Neural progenitor cell (in vitro differentiated cells): ENCODE measurements at regions not wholly inside any gene's neighbourhood (a gene's known extent, or its start where the extent isn't known, plus 50 kb on each side); places are given as distances from the start of the nearest gene placed in this dataset.

Source experiments
- DNase-seq: peaks from one replicate; pipeline ENCODE4 v3.0.0-alpha.2; 2016; ENCODE audit warnings: low spot score
- H2AFZ ChIP-seq: fragments of 200-600 bp; sonication (generic); replicated peaks from 2 replicates; pipeline ENCODE4 v1.6.1; 2016; ENCODE audit warnings: antibody characterized with exemption
- H3F3A ChIP-seq: fragments of 200-600 bp; sonication (generic); 2 replicates; pipeline ENCODE4 v1.6.1; 2016; ENCODE audit warnings: antibody characterized with exemption, low read depth
- H3K27ac ChIP-seq: fragments of 200-600 bp; sonication (generic); 2 replicates; pipeline ENCODE4 v1.5.1; 2016; ENCODE audit warnings: mild to moderate bottlenecking
- H3K27me3 ChIP-seq: fragments of 200-600 bp; sonication (generic); 2 replicates; pipeline ENCODE4 v1.6.1; 2016; ENCODE audit warnings: mild to moderate bottlenecking, moderate library complexity
- H3K36me3 ChIP-seq: fragments of 200-600 bp; sonication (generic); 2 replicates; pipeline ENCODE4 v1.5.1; 2016
- H3K4me1 ChIP-seq: fragments of 200-600 bp; sonication (generic); 2 replicates; pipeline ENCODE4 v1.6.1; 2016; ENCODE audit warnings: mixed run types
- H3K4me2 ChIP-seq: fragments of 200-600 bp; sonication (generic); 2 replicates; pipeline ENCODE4 v1.6.1; 2016
- H3K4me3 ChIP-seq: fragments of 200-600 bp; sonication (generic); 2 replicates; pipeline ENCODE4 v1.5.1; 2016
- H3K79me2 ChIP-seq: fragments of 200-600 bp; sonication (generic); 2 replicates; pipeline ENCODE4 v1.6.1; 2016; ENCODE audit warnings: low read depth
- H3K9ac ChIP-seq: fragments of 200-600 bp; sonication (generic); 2 replicates; pipeline ENCODE4 v1.6.1; 2016
- H3K9me3 ChIP-seq: fragments of 200-600 bp; sonication (generic); 2 replicates; pipeline ENCODE4 v1.5.1; 2016; ENCODE audit warnings: low read depth
- H4K20me1 ChIP-seq: fragments of 200-600 bp; sonication (generic); 2 replicates; pipeline ENCODE4 v1.6.1; 2016; ENCODE audit warnings: low read depth
- H3K27ac Mint-ChIP-seq: 3 replicates; pipeline ENCODE4 v1.8.0; 2021; ENCODE audit warnings: mixed read lengths
- H3K27me3 Mint-ChIP-seq: 2 replicates; pipeline ENCODE4 v1.8.0; 2022; ENCODE audit warnings: low read depth, mild to moderate bottlenecking, inconsistent platforms, moderate library complexity, mixed read lengths; ENCODE audit not compliant: insufficient read depth
- H3K36me3 Mint-ChIP-seq: 3 replicates; pipeline ENCODE4 v1.8.0; 2021; ENCODE audit warnings: mixed read lengths
- H3K4me1 Mint-ChIP-seq: 3 replicates; pipeline ENCODE4 v1.8.0; 2021; ENCODE audit warnings: mixed read lengths
- H3K4me3 Mint-ChIP-seq: 3 replicates; pipeline ENCODE4 v1.8.0; 2021; ENCODE audit warnings: mild to moderate bottlenecking, moderate library complexity, mixed read lengths
- H3K9me3 Mint-ChIP-seq: 3 replicates; pipeline ENCODE4 v1.8.0; 2020; ENCODE audit warnings: mixed read lengths
- CTCF ChIP-seq: fragments of 200-600 bp; sonication (generic); IDR thresholded peaks from 2 replicates; pipeline ENCODE4 v1.5.1; 2017; ENCODE audit warnings: antibody characterized with exemption, mild to moderate bottlenecking
- EZH2 ChIP-seq: fragments of 200-600 bp; sonication (generic); IDR thresholded peaks from 2 replicates; pipeline ENCODE4 v1.6.1; 2017; ENCODE audit warnings: antibody characterized with exemption, mild to moderate bottlenecking, moderate library complexity
- EZH2phosphoT487 ChIP-seq: fragments of 200-600 bp; sonication (generic); IDR thresholded peaks from 2 replicates; pipeline ENCODE4 v1.6.1; 2017; ENCODE audit warnings: antibody characterized with exemption

- H3K9ac ChIP-seq = no peak overlapping the region
- no peaks in the 10 kb centered on the region for H3K36me3 ChIP-seq
- H2AFZ ChIP-seq = no peak overlapping the region
- H3K27ac ChIP-seq = no peak overlapping the region
- no peak overlapping the region for H3K4me3 Mint-ChIP-seq
- peaks cover 10% of the 10 kb centered on the region for H3K27me3 Mint-ChIP-seq
- no peaks in the 10 kb centered on the region for H3K27me3 ChIP-seq
- H4K20me1 ChIP-seq = no peaks in the 10 kb centered on the region
- H3K4me1 ChIP-seq = peaks cover 23% of the 10 kb centered on the region
- TF ChIP-seq EZH2 = no peak
- no peak for TF ChIP-seq CTCF
- no peak for TF ChIP-seq EZH2phosphoT487
- no peaks in the 10 kb centered on the region for H3K36me3 Mint-ChIP-seq
- no peak overlapping the region for H3K4me3 ChIP-seq
- H3F3A ChIP-seq = peaks cover 19% of the 10 kb centered on the region
- peaks cover 26% of the 10 kb centered on the region for H3K4me1 Mint-ChIP-seq
- H3K9me3 Mint-ChIP-seq = peaks cover 9% of the 10 kb centered on the region
- no peaks in the 10 kb centered on the region for H3K79me2 ChIP-seq
- no peaks in the 10 kb centered on the region for H3K9me3 ChIP-seq
- no peak for DNase-seq
- no peak overlapping the region for H3K27ac Mint-ChIP-seq
- no peak overlapping the region for H3K4me2 ChIP-seq
Observed at GRCh38 chr2:38223256-38223655, 147.3 kb upstream of the CYP1B1 start.

GRCh38 chr2:38220164-38220563, 144.2 kb upstream of the CYP1B1 start:
- TF ChIP-seq EZH2phosphoT487 = no peak
- TF ChIP-seq CTCF = no peak
- no peak for TF ChIP-seq EZH2
- H3K79me2 ChIP-seq = no peaks in the 10 kb centered on the region

GRCh38 chr2:38218995-38219394, 143.0 kb upstream of the CYP1B1 start:
- H2AFZ ChIP-seq = peak overlapping the region; percentile 33
- H3K4me1 Mint-ChIP-seq = peaks cover 25% of the 10 kb centered on the region
- peaks cover 9% of the 10 kb centered on the region for H3K9me3 Mint-ChIP-seq
- H3K27ac ChIP-seq = no peak overlapping the region
- H3K36me3 ChIP-seq = no peaks in the 10 kb centered on the region
- no peaks in the 10 kb centered on the region for H3K79me2 ChIP-seq
- peaks cover 10% of the 10 kb centered on the region for H3K27me3 Mint-ChIP-seq
- H3K27ac Mint-ChIP-seq = no peak overlapping the region
- no peaks in the 10 kb centered on the region for H4K20me1 ChIP-seq
- no peak overlapping the region for H3K4me3 Mint-ChIP-seq
- TF ChIP-seq EZH2phosphoT487 (no peak), CTCF (no peak), EZH2 (no peak)
- no peak for DNase-seq
- no peaks in the 10 kb centered on the region for H3K36me3 Mint-ChIP-seq
- H3K4me3 ChIP-seq = no peak overlapping the region
- no peaks in the 10 kb centered on the region for H3K9me3 ChIP-seq
- no peak overlapping the region for H3K9ac ChIP-seq
- no peak overlapping the region for H3K4me2 ChIP-seq
- H3K27me3 ChIP-seq = no peaks in the 10 kb centered on the region
- H3F3A ChIP-seq = peaks cover 3% of the 10 kb centered on the region
- peaks cover 15% of the 10 kb centered on the region for H3K4me1 ChIP-seq

More at GRCh38 chr2:38220164-38220563, 144.2 kb upstream of the CYP1B1 start:
- Histone ChIP-seq H3K9me3 (no peaks in the 10 kb centered on the region), H2AFZ (no peak overlapping the region), H3F3A (peaks cover 12% of the 10 kb centered on the region), H3K27me3 (no peaks in the 10 kb centered on the region), H3K4me3 (no peak overlapping the region), H3K9ac (no peak overlapping the region), H3K27ac (no peak overlapping the region), H3K4me1 (peaks cover 17% of the 10 kb centered on the region), H3K36me3 (no peaks in the 10 kb centered on the region), H4K20me1 (no peaks in the 10 kb centered on the region), H3K4me2 (no peak overlapping the region)
- peaks cover 10% of the 10 kb centered on the region for H3K27me3 Mint-ChIP-seq
- no peaks in the 10 kb centered on the region for H3K36me3 Mint-ChIP-seq
- no peak overlapping the region for H3K4me3 Mint-ChIP-seq
- H3K9me3 Mint-ChIP-seq = peaks cover 9% of the 10 kb centered on the region
- DNase-seq = no peak
- no peak overlapping the region for H3K27ac Mint-ChIP-seq
- peaks cover 25% of the 10 kb centered on the region for H3K4me1 Mint-ChIP-seq
